Ovary (tissue), 3 donors: ENCODE measurements at regions not wholly inside any gene's neighbourhood (a gene's known extent, or its start where the extent isn't known, plus 50 kb on each side); places are given as distances from the start of the nearest gene placed in this dataset.

Experiments used
- EP300 ChIP-seq: sonication (generic); formaldehyde crosslinking; IDR thresholded peaks from one replicate; pipeline ENCODE4 v1.6.1; 2017; ENCODE audit warnings: antibody characterized with exemption
- POLR2A ChIP-seq: fragments of 450-650 bp; IDR thresholded peaks from one replicate; pipeline ENCODE4 v1.6.1; 2017; ENCODE audit warnings: antibody characterized with exemption, mild to moderate bottlenecking, moderate library complexity
- TF ChIP-seq, protein P1 (sequence below), 3 donors: fragments of 450-650 bp in 2 of 3; fragments of 200-600 bp in 1 of 3; IDR thresholded peaks; one replicate each; pipeline versions ENCODE4 v1.5.1 to v1.8.0; 2016 to 2022; ENCODE audit warnings: antibody characterized with exemption in 3 of 3, mild to moderate bottlenecking in 1 of 3
- donor health status: DM: no; HTN: no; CAD: no.

- TF ChIP-seq POLR2A (no peak), EP300 (no peak)
- TF ChIP-seq, protein P1, sequence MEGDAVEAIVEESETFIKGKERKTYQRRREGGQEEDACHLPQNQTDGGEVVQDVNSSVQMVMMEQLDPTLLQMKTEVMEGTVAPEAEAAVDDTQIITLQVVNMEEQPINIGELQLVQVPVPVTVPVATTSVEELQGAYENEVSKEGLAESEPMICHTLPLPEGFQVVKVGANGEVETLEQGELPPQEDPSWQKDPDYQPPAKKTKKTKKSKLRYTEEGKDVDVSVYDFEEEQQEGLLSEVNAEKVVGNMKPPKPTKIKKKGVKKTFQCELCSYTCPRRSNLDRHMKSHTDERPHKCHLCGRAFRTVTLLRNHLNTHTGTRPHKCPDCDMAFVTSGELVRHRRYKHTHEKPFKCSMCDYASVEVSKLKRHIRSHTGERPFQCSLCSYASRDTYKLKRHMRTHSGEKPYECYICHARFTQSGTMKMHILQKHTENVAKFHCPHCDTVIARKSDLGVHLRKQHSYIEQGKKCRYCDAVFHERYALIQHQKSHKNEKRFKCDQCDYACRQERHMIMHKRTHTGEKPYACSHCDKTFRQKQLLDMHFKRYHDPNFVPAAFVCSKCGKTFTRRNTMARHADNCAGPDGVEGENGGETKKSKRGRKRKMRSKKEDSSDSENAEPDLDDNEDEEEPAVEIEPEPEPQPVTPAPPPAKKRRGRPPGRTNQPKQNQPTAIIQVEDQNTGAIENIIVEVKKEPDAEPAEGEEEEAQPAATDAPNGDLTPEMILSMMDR (IDR thresholded peaks at IDR 0.05) = no peak
Observed at GRCh38 chr9:71302776-71303175, 181.4 kb upstream of the TRPM3 start.
